Astrocyte (in vitro differentiated cells and primary cell): ENCODE measurements at regions not wholly inside any gene's neighbourhood (a gene's known extent, or its start where the extent isn't known, plus 50 kb on each side); places are given as distances from the start of the nearest gene placed in this dataset.
A peak's percentile ranks its signal among the peaks of the same experiment; 100 is the strongest.
"Not testable (repeated sequence)": the region's sequence is repeated elsewhere in the genome, so short reads cannot be mapped to it uniquely, and the experiment has no call there.

Experiments
- DNase-seq: peaks from one replicate; pipeline ENCODE4 v3.0.0-alpha.2; 2010; ENCODE audit warnings: low read depth
- FAIRE-seq: peaks from 2 replicates; lab custom pipeline; 2011; peaks lifted over from hg19 to GRCh38; lab: Jason Lieb, UNC
- H2AFZ ChIP-seq: 2 replicates; pipeline ENCODE4 v1.6.0; 2012; ENCODE audit warnings: low read depth, low read length, inconsistent platforms
- H3K27ac ChIP-seq: 2 replicates; pipeline ENCODE4 v1.5.1; 2011; ENCODE audit warnings: low read depth, low read length, inconsistent platforms
- H3K27me3 ChIP-seq: 2 replicates; pipeline ENCODE4 v1.6.0; 2011; ENCODE audit warnings: low read length, inconsistent platforms; ENCODE audit not compliant: insufficient read depth
- H3K36me3 ChIP-seq: 2 replicates; pipeline ENCODE4 v1.5.1; 2011; ENCODE audit warnings: low read length, inconsistent platforms; ENCODE audit not compliant: insufficient read depth
- H3K4me1 ChIP-seq: 2 replicates; pipeline ENCODE4 v1.5.1; 2011; ENCODE audit warnings: low read length, inconsistent platforms; ENCODE audit not compliant: insufficient read depth
- H3K4me2 ChIP-seq: 2 replicates; pipeline ENCODE4 v1.6.0; 2012; ENCODE audit warnings: low read length, inconsistent platforms
- H3K4me3 ChIP-seq: 2 replicates; pipeline ENCODE4 v1.5.1; 2011; ENCODE audit warnings: low read depth, mild to moderate bottlenecking, low read length, inconsistent platforms; ENCODE audit not compliant: insufficient read depth
- H3K79me2 ChIP-seq: 2 replicates; pipeline ENCODE4 v1.6.0; 2012; ENCODE audit warnings: mild to moderate bottlenecking, low read length, inconsistent platforms; ENCODE audit not compliant: insufficient read depth
- H3K9ac ChIP-seq: 2 replicates; pipeline ENCODE4 v1.6.0; 2012; ENCODE audit warnings: mild to moderate bottlenecking, low read length, inconsistent platforms
- H3K9me3 ChIP-seq: 2 replicates; pipeline ENCODE4 v1.5.1; 2012; ENCODE audit warnings: low read depth, mild to moderate bottlenecking, low read length, inconsistent platforms; ENCODE audit not compliant: insufficient read depth
- H4K20me1 ChIP-seq: 2 replicates; pipeline ENCODE4 v1.6.0; 2012; ENCODE audit warnings: low read length, inconsistent platforms; ENCODE audit not compliant: insufficient read depth
- H3K27ac Mint-ChIP-seq: one replicate; pipeline ENCODE4 v1.8.0; 2021; ENCODE audit warnings: mild to moderate bottlenecking, mixed read lengths; ENCODE audit not compliant: unreplicated experiment
- H3K27me3 Mint-ChIP-seq: one replicate; pipeline ENCODE4 v1.8.0; 2021; ENCODE audit warnings: low read depth, mixed read lengths; ENCODE audit not compliant: unreplicated experiment
- H3K36me3 Mint-ChIP-seq: one replicate; pipeline ENCODE4 v1.8.0; 2021; ENCODE audit warnings: low read depth, mixed read lengths; ENCODE audit not compliant: unreplicated experiment
- H3K4me1 Mint-ChIP-seq: one replicate; pipeline ENCODE4 v1.8.0; 2021; ENCODE audit warnings: low read depth, mixed read lengths; ENCODE audit not compliant: unreplicated experiment
- H3K4me3 Mint-ChIP-seq: one replicate; pipeline ENCODE4 v1.8.0; 2021; ENCODE audit warnings: mild to moderate bottlenecking, moderate library complexity, mixed read lengths; ENCODE audit not compliant: unreplicated experiment
- H3K9me3 Mint-ChIP-seq: one replicate; pipeline ENCODE4 v1.8.0; 2021; ENCODE audit warnings: mild to moderate bottlenecking, mixed read lengths; ENCODE audit not compliant: unreplicated experiment

DNA sequence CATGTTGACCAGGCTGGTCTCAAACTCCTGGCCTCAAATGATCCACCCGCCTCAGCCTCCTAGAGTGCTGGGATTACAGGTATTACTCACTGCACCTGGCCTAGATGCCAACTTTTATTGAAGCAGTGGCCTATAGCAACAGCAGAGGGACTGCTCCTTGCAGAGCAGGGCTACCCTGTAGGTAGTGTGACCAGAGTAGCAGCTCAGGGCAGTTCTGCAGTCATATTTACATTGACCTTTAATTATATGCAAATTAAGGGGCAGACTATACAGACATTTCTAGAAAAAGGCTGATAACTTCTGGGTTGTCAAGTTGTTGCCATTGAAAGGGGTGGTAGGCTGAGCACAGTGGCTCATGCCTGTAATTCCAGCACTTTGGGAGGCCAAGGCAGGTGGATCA lies 115.2 kb upstream of the PLEKHM1 start:
- H2AFZ ChIP-seq, H3K9ac ChIP-seq, H3K9me3 Mint-ChIP-seq, H3K27ac ChIP-seq, H3K27me3 ChIP-seq, H3K4me3 Mint-ChIP-seq, H3K4me1 ChIP-seq, H3K4me3 ChIP-seq, H3K4me1 Mint-ChIP-seq, H3K27me3 Mint-ChIP-seq, FAIRE-seq, H3K36me3 Mint-ChIP-seq, DNase-seq, H3K79me2 ChIP-seq, H3K27ac Mint-ChIP-seq, H3K4me2 ChIP-seq, H3K9me3 ChIP-seq, H3K36me3 ChIP-seq, H4K20me1 ChIP-seq: not testable (repeated sequence)

- H4K20me1 ChIP-seq, H3K4me1 ChIP-seq, H3K9me3 Mint-ChIP-seq, H3K27me3 Mint-ChIP-seq, H3K36me3 ChIP-seq, H3K4me3 Mint-ChIP-seq, H3K36me3 Mint-ChIP-seq, H3K79me2 ChIP-seq, H3K9me3 ChIP-seq, DNase-seq, H3K27me3 ChIP-seq, H3K4me1 Mint-ChIP-seq, H3K27ac ChIP-seq, H3K27ac Mint-ChIP-seq: not testable (repeated sequence)
- FAIRE-seq: peak; percentile 63
- peak overlapping the region; percentile 6 for H3K9ac ChIP-seq
- peak overlapping the region; percentile 33 for H3K4me3 ChIP-seq
- peak overlapping the region; percentile 32 for H2AFZ ChIP-seq
- H3K4me2 ChIP-seq: peak overlapping the region; percentile 64
Observed at GRCh38 chr17:45619984-45620405, 129.5 kb upstream of the PLEKHM1 start.

DNA sequence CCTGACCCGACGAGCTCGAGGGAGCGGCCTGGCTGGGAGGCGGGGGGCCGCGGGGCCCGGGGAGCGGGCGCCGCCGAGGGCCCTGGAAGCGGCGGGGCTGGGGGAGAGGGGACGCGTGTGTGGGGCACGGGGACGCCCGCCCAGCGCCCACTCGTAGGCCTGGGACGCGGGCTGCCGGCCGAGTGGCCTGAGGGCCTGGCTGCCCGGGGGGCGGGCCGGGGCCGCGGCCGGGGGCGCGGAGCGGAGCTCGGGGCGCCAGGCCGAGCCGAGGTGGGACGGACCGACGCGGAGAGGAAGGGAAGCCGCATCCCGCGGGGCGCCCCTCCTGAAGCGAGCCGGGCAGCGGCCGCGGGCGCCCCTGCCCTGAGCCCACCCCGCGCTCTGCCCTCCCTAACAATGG lies 129.9 kb upstream of the PLEKHM1 start:
- H3K9me3 Mint-ChIP-seq, H3K27ac ChIP-seq, H3K36me3 ChIP-seq, H3K4me3 Mint-ChIP-seq, H3K4me1 ChIP-seq, H3K79me2 ChIP-seq, H2AFZ ChIP-seq, H3K4me1 Mint-ChIP-seq, H3K27ac Mint-ChIP-seq, H3K4me3 ChIP-seq, FAIRE-seq, H4K20me1 ChIP-seq, H3K36me3 Mint-ChIP-seq, DNase-seq, H3K27me3 ChIP-seq, H3K27me3 Mint-ChIP-seq, H3K9me3 ChIP-seq: not testable (repeated sequence)
- Histone ChIP-seq H3K4me2 (peak overlapping the region; percentile 64), H3K9ac (peak overlapping the region; percentile 23)

- H3K4me3 Mint-ChIP-seq: peak overlapping the region; percentile 76
- FAIRE-seq: not testable (repeated sequence)
Observed at GRCh38 chr17:45621087-45621486, 130.6 kb upstream of the PLEKHM1 start.

DNA sequence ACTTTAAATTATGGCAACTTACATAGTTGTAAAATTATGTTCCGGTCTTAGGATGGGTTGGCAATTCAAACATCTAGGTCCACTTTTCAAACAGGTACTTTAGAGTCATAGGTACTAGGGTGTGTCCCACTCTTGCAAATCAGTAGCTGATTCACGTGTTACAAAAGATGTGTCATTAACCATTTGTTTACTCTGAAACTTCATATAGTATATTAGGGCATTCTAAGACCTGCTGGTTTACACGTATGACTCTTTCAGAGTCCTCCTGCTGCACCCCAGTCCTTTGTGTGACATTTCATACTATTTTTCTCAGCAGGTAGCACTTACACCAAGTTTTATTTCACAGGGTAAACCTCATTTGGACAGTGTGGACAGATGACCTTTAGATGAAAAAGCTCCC lies 131.8 kb upstream of the PLEKHM1 start:
- not testable (repeated sequence) for H3K4me3 ChIP-seq, H3K79me2 ChIP-seq, H2AFZ ChIP-seq, H3K4me1 ChIP-seq, H3K27me3 Mint-ChIP-seq, H3K27me3 ChIP-seq, H3K4me1 Mint-ChIP-seq, H3K4me2 ChIP-seq, H4K20me1 ChIP-seq, H3K27ac ChIP-seq, FAIRE-seq, DNase-seq, H3K36me3 Mint-ChIP-seq, H3K36me3 ChIP-seq, H3K9me3 Mint-ChIP-seq, H3K4me3 Mint-ChIP-seq, H3K9me3 ChIP-seq, H3K27ac Mint-ChIP-seq, H3K9ac ChIP-seq

More at GRCh38 chr17:45621087-45621486, 130.6 kb upstream of the PLEKHM1 start:
- H3K36me3 ChIP-seq, H3K27me3 Mint-ChIP-seq, H3K9ac ChIP-seq, H2AFZ ChIP-seq, H3K4me1 Mint-ChIP-seq, H3K27ac ChIP-seq, H3K4me3 ChIP-seq, H3K36me3 Mint-ChIP-seq, H3K9me3 ChIP-seq, H3K9me3 Mint-ChIP-seq, H3K4me1 ChIP-seq, DNase-seq, H3K27me3 ChIP-seq, H4K20me1 ChIP-seq, H3K27ac Mint-ChIP-seq, H3K4me2 ChIP-seq, H3K79me2 ChIP-seq: not testable (repeated sequence)
